ENCODE measurements at regions not wholly inside any gene's neighbourhood (a gene's known extent, or its start where the extent isn't known, plus 50 kb on each side); places are given as distances from the start of the nearest gene placed in this dataset.
"Not testable (repeated sequence)": the region's sequence is repeated elsewhere in the genome, so short reads cannot be mapped to it uniquely, and the experiment has no call there.

DNA sequence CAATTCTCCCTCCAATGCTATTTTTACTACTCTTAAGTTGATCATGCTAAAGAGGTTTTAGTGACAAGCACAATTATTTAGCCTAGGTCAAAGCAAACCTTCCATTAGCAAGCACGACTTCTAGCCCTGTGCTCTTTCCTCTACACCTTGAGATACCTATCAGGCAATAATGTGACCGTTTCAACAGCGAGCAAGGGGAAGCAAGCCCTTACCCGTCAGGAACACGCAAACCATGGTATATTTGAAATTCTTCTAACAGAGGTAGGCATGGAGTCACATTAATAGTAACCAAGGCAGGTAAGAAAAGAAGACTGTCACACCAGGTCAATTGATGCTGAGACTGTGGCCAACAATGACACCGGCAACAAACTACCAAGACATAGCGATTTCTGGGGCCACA lies 68.9 kb upstream of the VGLL4 start:
- DNase-seq = no peak

DNA sequence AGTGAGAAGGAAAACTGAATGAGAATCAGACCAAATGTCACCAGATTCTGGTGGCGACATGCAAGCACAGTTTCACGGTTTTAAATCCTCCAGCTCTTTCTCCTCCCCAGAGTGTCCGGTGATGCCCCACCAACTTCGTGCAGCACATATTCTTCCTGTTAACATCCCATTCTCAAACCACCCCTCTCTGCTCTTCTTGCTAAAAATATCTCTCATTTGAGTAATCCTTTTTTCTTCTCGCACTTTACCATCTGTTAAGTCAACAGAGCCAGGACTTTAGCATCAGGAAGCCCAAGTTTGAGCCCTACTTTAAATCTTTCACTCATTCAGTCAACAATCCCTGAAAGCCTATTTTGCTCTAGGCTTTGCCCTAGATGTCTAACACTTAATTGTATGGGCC lies 68.2 kb upstream of the VGLL4 start:
- no peak for ATAC-seq
- DNase-seq = no peak

More for the DNA sequence above, 68.9 kb upstream of the VGLL4 start:
- no peak for ATAC-seq

DNA sequence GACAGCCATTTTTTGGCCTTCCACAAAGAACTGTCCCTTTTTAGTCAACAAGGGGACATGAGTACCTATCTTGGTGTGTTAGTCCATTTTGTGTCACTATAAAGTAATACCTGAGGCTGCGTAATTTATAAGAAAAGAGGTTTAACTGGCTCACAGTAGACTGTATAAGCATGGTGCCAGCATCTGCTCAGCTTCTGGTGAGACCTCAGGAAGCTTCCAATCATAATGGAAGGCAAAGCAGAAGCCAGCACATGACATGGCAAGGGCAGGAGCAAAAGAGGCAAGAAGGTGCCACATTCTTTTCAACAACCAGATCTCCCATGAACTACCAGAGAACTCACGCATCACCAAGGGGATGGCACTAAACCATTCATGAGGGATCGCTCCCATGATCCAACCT lies 66.1 kb upstream of the VGLL4 start:
- no peak for ATAC-seq
- DNase-seq = no peak

DNA sequence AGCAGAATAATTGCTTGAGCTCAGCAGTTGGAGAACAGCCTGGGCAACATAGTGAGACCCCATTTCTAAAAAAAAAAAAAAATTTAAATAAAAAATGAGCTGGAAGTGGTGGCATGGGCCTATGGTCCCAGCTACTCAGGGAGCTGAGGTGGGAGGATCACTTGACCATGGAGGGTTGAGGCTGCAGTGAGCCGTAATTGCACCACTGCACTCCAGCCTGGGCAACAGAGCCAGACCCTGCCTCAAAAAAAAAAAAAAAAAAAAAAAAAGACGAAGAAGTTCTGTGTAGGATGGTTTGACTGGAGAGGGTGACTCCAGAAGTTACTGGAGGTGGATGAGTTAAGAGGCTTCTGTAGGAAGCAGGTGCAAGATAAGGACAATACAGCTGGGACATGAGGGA lies 63.4 kb upstream of the VGLL4 start:
- ATAC-seq, DNase-seq: not testable (repeated sequence)

DNA sequence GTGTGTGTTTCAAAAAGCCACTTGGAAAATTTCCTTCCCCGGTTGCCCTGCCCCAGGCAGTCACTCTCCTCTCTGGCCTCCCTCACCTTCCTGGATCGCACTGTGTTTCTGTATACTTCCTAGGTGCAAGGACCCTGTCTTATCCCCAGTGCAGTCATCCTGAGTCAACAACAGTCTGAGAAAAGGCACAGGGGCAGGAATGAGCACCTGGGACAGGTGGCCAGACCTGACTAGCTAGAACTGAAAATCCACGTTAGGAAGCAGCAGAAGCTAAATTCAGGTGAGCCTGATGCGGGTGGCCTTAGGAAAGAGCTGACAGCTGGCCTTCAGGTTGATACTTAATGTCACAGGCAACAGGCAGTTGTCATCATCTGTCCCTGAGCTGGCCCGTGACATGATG lies 62.9 kb upstream of the VGLL4 start:
- no peak for DNase-seq
- no peak for ATAC-seq

DNA sequence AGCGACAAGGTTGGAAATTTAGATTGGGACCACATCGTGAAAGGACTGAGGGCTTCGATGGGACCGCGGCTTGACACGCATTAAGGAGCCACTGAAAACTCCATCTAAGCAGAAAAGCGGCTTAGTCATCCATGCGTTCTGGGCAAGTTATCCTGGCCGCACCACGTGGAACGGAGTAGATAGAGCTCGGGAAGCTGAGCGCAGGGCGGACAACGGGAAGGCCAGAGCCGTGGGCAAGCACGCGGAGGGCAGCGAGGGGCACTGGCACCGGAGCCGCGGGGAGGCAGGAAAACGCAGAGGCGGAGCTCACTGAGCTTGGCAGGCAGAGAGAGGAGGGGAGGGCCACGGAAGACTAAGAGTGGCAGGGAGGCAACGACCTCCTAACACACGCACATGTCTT lies 61.3 kb upstream of the VGLL4 start:
- no peak for ATAC-seq
- no peak for DNase-seq

DNA sequence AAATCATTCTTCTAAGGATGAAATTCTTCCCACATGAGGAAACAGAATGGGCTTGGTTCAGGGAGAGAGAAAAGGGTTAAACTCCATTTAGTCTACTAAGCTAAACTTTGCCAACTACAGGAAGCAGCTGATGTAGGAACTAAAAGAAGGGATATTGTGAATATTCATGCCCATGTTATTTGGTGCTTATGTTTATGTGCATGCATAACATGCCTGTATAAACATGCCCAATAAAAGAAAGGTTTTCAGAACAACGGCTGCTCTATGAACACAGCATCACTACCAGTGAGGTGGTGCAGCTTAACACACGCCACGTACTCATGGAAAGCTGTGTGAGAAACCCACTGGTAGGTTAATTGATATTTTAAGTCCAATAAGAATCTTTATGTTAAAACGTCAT lies 59.4 kb upstream of the VGLL4 start:
- DNase-seq (no peak), ATAC-seq (no peak)

DNA sequence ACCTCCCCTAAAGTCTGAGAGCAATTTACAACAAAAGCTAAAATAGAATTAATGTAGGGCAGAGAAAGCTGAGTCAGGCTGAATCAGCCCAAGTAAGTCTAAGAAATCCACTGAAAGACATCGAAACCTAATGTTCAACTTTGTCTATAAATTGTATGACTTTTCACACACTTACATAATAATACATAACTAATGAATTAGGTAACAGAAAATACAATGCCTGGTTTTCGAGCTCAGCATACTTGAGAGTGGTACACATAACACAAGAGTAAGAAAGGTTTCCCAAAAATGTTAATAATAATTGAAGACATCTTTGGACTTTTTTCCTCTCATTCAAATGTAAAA lies 55.3 kb upstream of the VGLL4 start:
- ATAC-seq (no peak), DNase-seq (no peak)

DNA sequence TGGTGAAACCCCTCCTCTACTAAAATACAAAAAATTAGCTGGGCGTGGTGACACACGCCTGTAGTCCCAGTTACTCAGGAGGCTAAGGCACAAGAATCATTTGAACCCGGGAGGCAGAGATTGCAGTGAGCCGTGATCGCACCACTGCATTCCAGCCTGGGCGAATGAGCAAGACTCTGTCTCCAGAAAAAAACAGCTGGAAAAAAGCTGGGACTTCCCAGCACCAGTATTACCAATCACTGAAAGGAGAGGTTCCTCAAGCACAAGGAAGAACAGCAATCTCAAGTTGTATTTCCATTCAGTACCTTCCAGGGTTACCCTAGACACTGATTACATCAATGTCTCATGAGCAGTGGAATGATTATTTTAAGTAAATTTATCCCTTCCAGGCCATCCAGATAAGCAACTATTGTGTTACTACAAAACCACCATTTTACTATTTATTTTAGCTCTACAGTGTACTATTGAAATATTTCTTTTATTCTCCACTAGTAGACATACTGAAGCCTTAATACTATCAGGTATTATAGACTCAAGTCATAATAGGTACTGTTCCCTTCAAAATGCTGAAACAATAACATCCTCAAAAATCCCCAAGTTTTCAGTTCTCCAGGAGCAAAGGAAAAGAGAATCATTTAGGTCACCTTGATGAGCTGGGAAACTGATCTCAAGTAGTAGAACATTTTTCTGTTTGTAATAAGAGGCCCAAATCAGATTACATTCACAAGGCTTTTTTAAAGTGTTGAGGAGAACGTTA lies 54.8 kb upstream of the VGLL4 start:
- no peak for ATAC-seq
- no peak for DNase-seq

DNA sequence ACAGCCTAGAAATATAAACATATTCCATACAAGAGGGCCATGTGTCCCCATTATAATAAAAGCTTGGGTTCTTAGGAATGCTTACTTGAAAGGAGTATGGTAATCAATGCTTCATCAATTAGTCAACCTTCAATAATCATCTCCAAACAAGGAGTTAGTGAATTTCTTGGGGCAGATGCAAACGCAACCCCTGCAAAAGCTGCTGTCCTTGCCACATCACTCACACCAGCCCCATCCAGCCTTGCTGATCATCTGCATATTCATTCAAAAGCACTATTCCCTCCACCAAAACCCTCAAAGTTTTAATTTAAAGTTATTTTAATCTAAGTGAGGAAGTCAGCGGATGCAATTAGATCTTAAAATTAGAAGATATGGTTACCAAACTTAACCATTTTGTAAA lies 54.0 kb upstream of the VGLL4 start:
- ATAC-seq = no peak

DNA sequence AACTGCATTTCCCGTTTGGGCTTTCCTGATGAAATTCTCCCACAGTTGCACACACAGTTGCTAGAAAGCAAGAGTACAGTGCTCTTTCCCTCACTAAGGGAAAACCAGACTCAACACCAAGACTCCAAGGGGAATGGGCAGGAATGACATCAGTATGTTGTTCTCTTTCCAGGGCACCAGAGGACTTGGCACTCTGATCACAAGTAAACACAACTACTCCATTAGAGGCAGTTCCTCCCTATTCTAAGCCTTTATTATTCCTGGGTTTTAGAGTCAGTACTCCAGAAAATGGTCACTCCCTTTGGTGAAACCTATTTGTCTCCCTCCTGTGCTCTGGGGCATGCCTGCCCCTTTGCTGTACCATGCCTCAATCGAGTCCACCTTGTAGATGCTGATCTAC lies 52.3 kb upstream of the VGLL4 start:
- ATAC-seq (no peak), DNase-seq (no peak)

More for the DNA sequence above, 54.0 kb upstream of the VGLL4 start:
- DNase-seq = no peak
